ENCODE measurements at regions not wholly inside any gene's neighbourhood (a gene's known extent, or its start where the extent isn't known, plus 50 kb on each side); places are given as distances from the start of the nearest gene placed in this dataset.

DNA sequence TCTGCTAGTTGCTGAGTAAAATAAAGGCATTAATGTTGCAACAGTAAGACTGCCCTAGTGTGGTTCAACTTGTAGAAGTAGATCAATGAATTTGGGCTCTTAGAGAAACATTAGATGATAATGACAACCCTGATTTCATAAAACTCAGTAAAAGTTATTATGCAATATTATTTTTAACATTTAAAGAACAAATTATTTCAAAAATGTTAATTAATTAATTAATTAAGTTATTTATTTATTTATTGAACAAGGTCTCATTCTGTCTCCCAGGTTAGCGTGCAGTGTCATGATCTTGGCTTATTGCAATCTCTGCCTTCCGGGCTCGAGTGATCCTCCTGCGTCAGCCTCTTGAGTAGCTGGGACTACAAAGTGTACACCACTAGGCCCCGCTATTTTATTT is 1016.4 kb downstream of the VRK1 start:
- TF ChIP-seq JUN (CRISPR knock-in tag; IDR thresholded peaks at IDR 0.05) (no peak), CTCF (IDR thresholded peaks at IDR 0.05) (no peak), E2F5 (CRISPR knock-in tag; IDR thresholded peaks at IDR 0.05) (no peak), EMX1 (CRISPR knock-in tag; IDR thresholded peaks at IDR 0.05) (no peak), FOXK1 (CRISPR knock-in tag; IDR thresholded peaks at IDR 0.05) (no peak), ATF6 (CRISPR knock-in tag; IDR thresholded peaks at IDR 0.05) (no peak), RELA (CRISPR knock-in tag; IDR thresholded peaks at IDR 0.05; ENCODE audit: borderline replicate concordance) (no peak)
- TF ChIP-seq, protein P1, sequence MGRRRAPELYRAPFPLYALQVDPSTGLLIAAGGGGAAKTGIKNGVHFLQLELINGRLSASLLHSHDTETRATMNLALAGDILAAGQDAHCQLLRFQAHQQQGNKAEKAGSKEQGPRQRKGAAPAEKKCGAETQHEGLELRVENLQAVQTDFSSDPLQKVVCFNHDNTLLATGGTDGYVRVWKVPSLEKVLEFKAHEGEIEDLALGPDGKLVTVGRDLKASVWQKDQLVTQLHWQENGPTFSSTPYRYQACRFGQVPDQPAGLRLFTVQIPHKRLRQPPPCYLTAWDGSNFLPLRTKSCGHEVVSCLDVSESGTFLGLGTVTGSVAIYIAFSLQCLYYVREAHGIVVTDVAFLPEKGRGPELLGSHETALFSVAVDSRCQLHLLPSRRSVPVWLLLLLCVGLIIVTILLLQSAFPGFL (CRISPR knock-in tag; IDR thresholded peaks at IDR 0.05; ENCODE audit: borderline replicate concordance), result no peak
- TF ChIP-seq, protein P2, sequence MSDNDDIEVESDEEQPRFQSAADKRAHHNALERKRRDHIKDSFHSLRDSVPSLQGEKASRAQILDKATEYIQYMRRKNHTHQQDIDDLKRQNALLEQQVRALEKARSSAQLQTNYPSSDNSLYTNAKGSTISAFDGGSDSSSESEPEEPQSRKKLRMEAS (CRISPR knock-in tag; IDR thresholded peaks at IDR 0.05), result no peak
- TF ChIP-seq, protein P3, sequence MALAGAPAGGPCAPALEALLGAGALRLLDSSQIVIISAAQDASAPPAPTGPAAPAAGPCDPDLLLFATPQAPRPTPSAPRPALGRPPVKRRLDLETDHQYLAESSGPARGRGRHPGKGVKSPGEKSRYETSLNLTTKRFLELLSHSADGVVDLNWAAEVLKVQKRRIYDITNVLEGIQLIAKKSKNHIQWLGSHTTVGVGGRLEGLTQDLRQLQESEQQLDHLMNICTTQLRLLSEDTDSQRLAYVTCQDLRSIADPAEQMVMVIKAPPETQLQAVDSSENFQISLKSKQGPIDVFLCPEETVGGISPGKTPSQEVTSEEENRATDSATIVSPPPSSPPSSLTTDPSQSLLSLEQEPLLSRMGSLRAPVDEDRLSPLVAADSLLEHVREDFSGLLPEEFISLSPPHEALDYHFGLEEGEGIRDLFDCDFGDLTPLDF (CRISPR knock-in tag; IDR thresholded peaks at IDR 0.05), result no peak
- TF ChIP-seq, protein P4, sequence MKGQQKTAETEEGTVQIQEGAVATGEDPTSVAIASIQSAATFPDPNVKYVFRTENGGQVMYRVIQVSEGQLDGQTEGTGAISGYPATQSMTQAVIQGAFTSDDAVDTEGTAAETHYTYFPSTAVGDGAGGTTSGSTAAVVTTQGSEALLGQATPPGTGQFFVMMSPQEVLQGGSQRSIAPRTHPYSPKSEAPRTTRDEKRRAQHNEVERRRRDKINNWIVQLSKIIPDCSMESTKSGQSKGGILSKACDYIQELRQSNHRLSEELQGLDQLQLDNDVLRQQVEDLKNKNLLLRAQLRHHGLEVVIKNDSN (CRISPR knock-in tag; IDR thresholded peaks at IDR 0.05), result no peak

Data from WTC11 (cell line).